ENCODE measurements at regions not wholly inside any gene's neighbourhood (a gene's known extent, or its start where the extent isn't known, plus 50 kb on each side); places are given as distances from the start of the nearest gene placed in this dataset.
A peak's percentile ranks its signal among the peaks of the same experiment; 100 is the strongest.
"Not testable (repeated sequence)": the region's sequence is repeated elsewhere in the genome, so short reads cannot be mapped to it uniquely, and the experiment has no call there.

GRCh38 chr2:215260097-215260677 is 51.7 kb upstream of the ATIC start:
- Histone ChIP-seq H3K4me2 (no peak overlapping the region), H3F3A (ENCODE audit: low read depth) (no peaks in the 10 kb centered on the region), H3K9ac (no peak overlapping the region), H3K4me3 (no peak overlapping the region), H4K20me1 (ENCODE audit: low read depth) (no peaks in the 10 kb centered on the region), H3K27ac (no peak overlapping the region), H3K4me1 (no peaks in the 10 kb centered on the region), H3K79me2 (ENCODE audit: low read depth) (no peaks in the 10 kb centered on the region), H3K36me3 (no peaks in the 10 kb centered on the region), H2AFZ (replicated peaks) (no peak overlapping the region), H3K27me3 (no peaks in the 10 kb centered on the region), H3K9me3 (ENCODE audit: low read depth) (no peaks in the 10 kb centered on the region)
- Mint-ChIP-seq H3K9me3 (peaks cover 2% of the 10 kb centered on the region), H3K27ac (peak overlapping the region; percentile 76), H3K4me3 (no peak overlapping the region), H3K27me3 (ENCODE audit: insufficient read depth, low read depth) (no peaks in the 10 kb centered on the region), H3K4me1 (peaks cover 6% of the 10 kb centered on the region), H3K36me3 (no peaks in the 10 kb centered on the region)
- TF ChIP-seq EZH2phosphoT487 (IDR thresholded peaks at IDR 0.05) (no peak), EZH2 (IDR thresholded peaks at IDR 0.05) (no peak)
- TF ChIP-seq, protein P1, sequence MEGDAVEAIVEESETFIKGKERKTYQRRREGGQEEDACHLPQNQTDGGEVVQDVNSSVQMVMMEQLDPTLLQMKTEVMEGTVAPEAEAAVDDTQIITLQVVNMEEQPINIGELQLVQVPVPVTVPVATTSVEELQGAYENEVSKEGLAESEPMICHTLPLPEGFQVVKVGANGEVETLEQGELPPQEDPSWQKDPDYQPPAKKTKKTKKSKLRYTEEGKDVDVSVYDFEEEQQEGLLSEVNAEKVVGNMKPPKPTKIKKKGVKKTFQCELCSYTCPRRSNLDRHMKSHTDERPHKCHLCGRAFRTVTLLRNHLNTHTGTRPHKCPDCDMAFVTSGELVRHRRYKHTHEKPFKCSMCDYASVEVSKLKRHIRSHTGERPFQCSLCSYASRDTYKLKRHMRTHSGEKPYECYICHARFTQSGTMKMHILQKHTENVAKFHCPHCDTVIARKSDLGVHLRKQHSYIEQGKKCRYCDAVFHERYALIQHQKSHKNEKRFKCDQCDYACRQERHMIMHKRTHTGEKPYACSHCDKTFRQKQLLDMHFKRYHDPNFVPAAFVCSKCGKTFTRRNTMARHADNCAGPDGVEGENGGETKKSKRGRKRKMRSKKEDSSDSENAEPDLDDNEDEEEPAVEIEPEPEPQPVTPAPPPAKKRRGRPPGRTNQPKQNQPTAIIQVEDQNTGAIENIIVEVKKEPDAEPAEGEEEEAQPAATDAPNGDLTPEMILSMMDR (IDR thresholded peaks at IDR 0.05), result no peak
- DNase-seq (ENCODE audit: low spot score), result no peak

- H4K20me1 ChIP-seq (ENCODE audit: low read depth), result no peaks in the 10 kb centered on the region
- TF ChIP-seq EZH2phosphoT487 (IDR thresholded peaks at IDR 0.05) (no peak), EZH2 (IDR thresholded peaks at IDR 0.05) (no peak)
- TF ChIP-seq, protein P1 (IDR thresholded peaks at IDR 0.05), result no peak
- no peak for DNase-seq (ENCODE audit: low spot score)
- H3K36me3 ChIP-seq, result no peaks in the 10 kb centered on the region
- no peak overlapping the region for H3K4me2 ChIP-seq
- Mint-ChIP-seq H3K4me1 (no peaks in the 10 kb centered on the region), H3K27ac (no peak overlapping the region), H3K27me3 (ENCODE audit: insufficient read depth, low read depth) (peaks cover 2% of the 10 kb centered on the region), H3K4me3 (no peak overlapping the region), H3K36me3 (no peaks in the 10 kb centered on the region), H3K9me3 (peaks cover 7% of the 10 kb centered on the region)
- no peaks in the 10 kb centered on the region for H3K4me1 ChIP-seq
- no peak overlapping the region for H3K9ac ChIP-seq
- no peaks in the 10 kb centered on the region for H3K9me3 ChIP-seq (ENCODE audit: low read depth)
- no peaks in the 10 kb centered on the region for H3F3A ChIP-seq (ENCODE audit: low read depth)
- no peak overlapping the region for H2AFZ ChIP-seq (replicated peaks)
- H3K27me3 ChIP-seq, result no peaks in the 10 kb centered on the region
- H3K4me3 ChIP-seq, result no peak overlapping the region
- no peaks in the 10 kb centered on the region for H3K79me2 ChIP-seq (ENCODE audit: low read depth)
- H3K27ac ChIP-seq, result no peak overlapping the region
These were observed 62.4 kb upstream of the ATIC start for GRCh38 chr2:215249501-215249900.

DNA sequence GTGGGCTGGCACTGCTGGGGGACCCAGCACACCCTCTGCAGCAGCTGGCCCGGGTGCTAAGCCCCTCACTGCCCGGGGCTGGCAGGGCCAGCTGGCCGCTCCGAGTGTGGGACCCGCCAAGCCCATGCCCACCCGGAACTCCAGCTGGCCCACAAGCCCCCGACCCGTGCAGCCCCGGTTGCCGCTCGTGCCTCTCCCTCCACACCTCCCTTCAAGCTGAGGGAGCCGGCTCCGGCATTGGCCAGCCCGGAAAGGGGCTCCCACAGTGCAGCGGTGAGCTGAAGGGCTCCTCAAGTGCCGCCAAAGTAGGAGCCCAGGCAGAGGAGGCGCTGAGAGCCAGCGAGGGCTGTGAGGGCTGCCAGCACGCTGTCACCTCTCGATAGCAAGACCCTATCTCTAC is 65.9 kb upstream of the ATIC start:
- H2AFZ ChIP-seq (replicated peaks); H3K27ac Mint-ChIP-seq; H3K9me3 ChIP-seq (ENCODE audit: low read depth); H3K79me2 ChIP-seq (ENCODE audit: low read depth); H3K27me3 ChIP-seq; H3K4me3 Mint-ChIP-seq; H3K27ac ChIP-seq; H3K9ac ChIP-seq; H3K4me1 ChIP-seq; H3K4me3 ChIP-seq; DNase-seq (ENCODE audit: low spot score); H3K4me2 ChIP-seq; H3K9me3 Mint-ChIP-seq; H3K36me3 ChIP-seq; H4K20me1 ChIP-seq (ENCODE audit: low read depth); H3F3A ChIP-seq (ENCODE audit: low read depth); H3K27me3 Mint-ChIP-seq (ENCODE audit: insufficient read depth, low read depth); H3K36me3 Mint-ChIP-seq; H3K4me1 Mint-ChIP-seq: not testable (repeated sequence)

DNA sequence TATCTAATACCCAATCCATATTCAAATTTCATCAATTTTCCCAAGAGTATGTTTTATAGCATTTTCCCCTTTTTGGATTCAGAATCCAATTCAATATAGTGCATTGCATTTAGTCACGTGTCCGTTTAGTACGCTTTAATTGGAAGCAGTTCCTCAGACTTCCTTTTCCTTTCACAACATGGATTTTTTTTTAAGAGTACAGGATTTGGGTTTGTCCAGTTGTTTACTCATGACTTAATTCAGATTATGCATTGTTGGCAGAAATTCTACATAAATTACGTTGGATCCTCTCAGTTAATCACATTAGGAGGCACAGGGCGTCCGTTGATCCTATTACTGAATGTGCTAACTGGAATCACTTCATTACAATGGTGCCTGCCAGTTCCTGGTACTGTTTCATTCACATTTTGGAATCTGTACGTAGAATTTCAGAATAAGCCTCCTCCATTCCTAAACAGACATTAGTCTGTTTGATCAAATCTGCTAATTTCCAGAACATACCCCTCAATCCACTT is 70.0 kb upstream of the ATIC start:
- Histone ChIP-seq H4K20me1 (ENCODE audit: low read depth) (no peaks in the 10 kb centered on the region), H3F3A (ENCODE audit: low read depth) (no peaks in the 10 kb centered on the region), H3K4me1 (no peaks in the 10 kb centered on the region), H3K27ac (no peak overlapping the region), H3K4me3 (no peak overlapping the region), H3K36me3 (no peaks in the 10 kb centered on the region), H3K79me2 (ENCODE audit: low read depth) (no peaks in the 10 kb centered on the region), H2AFZ (replicated peaks) (no peak overlapping the region), H3K9me3 (ENCODE audit: low read depth) (no peaks in the 10 kb centered on the region), H3K9ac (no peak overlapping the region), H3K27me3 (no peaks in the 10 kb centered on the region), H3K4me2 (no peak overlapping the region)
- TF ChIP-seq EZH2 (IDR thresholded peaks at IDR 0.05), result no peak
- TF ChIP-seq EZH2phosphoT487 (IDR thresholded peaks at IDR 0.05), result no peak
- TF ChIP-seq, protein P1 (IDR thresholded peaks at IDR 0.05), result no peak
- Mint-ChIP-seq H3K9me3 (peaks cover 2% of the 10 kb centered on the region), H3K4me1 (peaks cover 3% of the 10 kb centered on the region), H3K4me3 (no peak overlapping the region), H3K36me3 (no peaks in the 10 kb centered on the region), H3K27me3 (ENCODE audit: insufficient read depth, low read depth) (peaks cover 2% of the 10 kb centered on the region), H3K27ac (no peak overlapping the region)
- no peak for DNase-seq (ENCODE audit: low spot score)

Data from neural progenitor cell (in vitro differentiated cells).